ENCODE measurements at regions not wholly inside any gene's neighbourhood (a gene's known extent, or its start where the extent isn't known, plus 50 kb on each side); places are given as distances from the start of the nearest gene placed in this dataset.

DNA sequence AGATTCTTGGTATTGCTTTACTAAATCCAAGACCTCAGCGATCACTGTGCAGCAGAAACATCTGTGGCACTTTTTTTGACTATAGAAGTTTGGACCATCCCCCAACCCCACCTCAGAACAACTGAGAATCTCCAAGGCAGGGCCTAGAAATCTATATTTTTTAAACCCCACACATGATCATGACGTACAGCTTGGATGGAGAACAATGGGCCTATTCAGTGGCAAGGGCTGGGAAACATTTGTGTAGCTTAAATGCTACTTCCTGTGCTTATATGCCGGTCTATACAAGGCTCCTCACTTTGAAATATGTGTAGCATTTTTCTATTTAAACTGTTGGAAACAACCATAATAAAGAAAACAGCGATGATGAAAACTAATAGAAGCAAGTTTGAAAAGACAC is 55.1 kb upstream of the SPRED1 start:
- TF ChIP-seq, protein P1, sequence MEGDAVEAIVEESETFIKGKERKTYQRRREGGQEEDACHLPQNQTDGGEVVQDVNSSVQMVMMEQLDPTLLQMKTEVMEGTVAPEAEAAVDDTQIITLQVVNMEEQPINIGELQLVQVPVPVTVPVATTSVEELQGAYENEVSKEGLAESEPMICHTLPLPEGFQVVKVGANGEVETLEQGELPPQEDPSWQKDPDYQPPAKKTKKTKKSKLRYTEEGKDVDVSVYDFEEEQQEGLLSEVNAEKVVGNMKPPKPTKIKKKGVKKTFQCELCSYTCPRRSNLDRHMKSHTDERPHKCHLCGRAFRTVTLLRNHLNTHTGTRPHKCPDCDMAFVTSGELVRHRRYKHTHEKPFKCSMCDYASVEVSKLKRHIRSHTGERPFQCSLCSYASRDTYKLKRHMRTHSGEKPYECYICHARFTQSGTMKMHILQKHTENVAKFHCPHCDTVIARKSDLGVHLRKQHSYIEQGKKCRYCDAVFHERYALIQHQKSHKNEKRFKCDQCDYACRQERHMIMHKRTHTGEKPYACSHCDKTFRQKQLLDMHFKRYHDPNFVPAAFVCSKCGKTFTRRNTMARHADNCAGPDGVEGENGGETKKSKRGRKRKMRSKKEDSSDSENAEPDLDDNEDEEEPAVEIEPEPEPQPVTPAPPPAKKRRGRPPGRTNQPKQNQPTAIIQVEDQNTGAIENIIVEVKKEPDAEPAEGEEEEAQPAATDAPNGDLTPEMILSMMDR (IDR thresholded peaks at IDR 0.05) = no peak
- TF ChIP-seq, protein P2, sequence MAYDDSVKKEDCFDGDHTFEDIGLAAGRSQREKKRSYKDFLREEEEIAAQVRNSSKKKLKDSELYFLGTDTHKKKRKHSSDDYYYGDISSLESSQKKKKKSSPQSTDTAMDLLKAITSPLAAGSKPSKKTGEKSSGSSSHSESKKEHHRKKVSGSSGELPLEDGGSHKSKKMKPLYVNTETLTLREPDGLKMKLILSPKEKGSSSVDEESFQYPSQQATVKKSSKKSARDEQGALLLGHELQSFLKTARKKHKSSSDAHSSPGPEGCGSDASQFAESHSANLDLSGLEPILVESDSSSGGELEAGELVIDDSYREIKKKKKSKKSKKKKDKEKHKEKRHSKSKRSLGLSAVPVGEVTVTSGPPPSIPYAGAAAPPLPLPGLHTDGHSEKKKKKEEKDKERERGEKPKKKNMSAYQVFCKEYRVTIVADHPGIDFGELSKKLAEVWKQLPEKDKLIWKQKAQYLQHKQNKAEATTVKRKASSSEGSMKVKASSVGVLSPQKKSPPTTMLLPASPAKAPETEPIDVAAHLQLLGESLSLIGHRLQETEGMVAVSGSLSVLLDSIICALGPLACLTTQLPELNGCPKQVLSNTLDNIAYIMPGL (CRISPR knock-in tag; IDR thresholded peaks at IDR 0.05; ENCODE audit: borderline replicate concordance) = no peak
- TF ChIP-seq JUN (IDR thresholded peaks at IDR 0.05) (no peak), POLR2A (IDR thresholded peaks at IDR 0.05; ENCODE audit: low read length) (no peak)
